Adrenal gland (tissue), 9 donors: ENCODE measurements at regions not wholly inside any gene's neighbourhood (a gene's known extent, or its start where the extent isn't known, plus 50 kb on each side); places are given as distances from the start of the nearest gene placed in this dataset.

Experiments used
- DNase-seq, 7 donors: peaks; one replicate each; pipeline ENCODE4 v3.0.0-alpha.2; 2019 to 2020
- H3K27ac ChIP-seq, 5 donors: fragments of 200-600 bp; sonication (generic) in 4 of 5; 1 replicate in 3 of 5; 2 replicates in 2 of 5; pipeline versions ENCODE4 v1.5.1 to v1.8.0; 2016 to 2020; ENCODE audit warnings: mild to moderate bottlenecking in 1 of 5
- H3K27me3 ChIP-seq: fragments of 200-600 bp; 2 replicates; pipeline ENCODE4 v1.8.0; 2021
- H3K36me3 ChIP-seq, 2 donors: fragments of 200-600 bp; replicated peaks in 1 of 2; 1 replicate in 1 of 2; 2 replicates in 1 of 2; pipeline versions ENCODE4 v1.5.1 to v1.8.0; 2018 to 2022
- H3K4me1 ChIP-seq, 2 donors: fragments of 200-600 bp; replicated peaks in 1 of 2; 1 replicate in 1 of 2; 2 replicates in 1 of 2; pipeline versions ENCODE4 v1.5.1 to v1.8.0; 2018 to 2021
- H3K4me3 ChIP-seq, 4 donors: fragments of 200-600 bp; sonication (generic) in 3 of 4; one replicate each; pipeline ENCODE4 v1.5.1; 2016 to 2018
- H3K9me3 ChIP-seq, 3 donors: fragments of 200-600 bp; sonication (generic) in 1 of 3; replicated peaks in 1 of 3; 1 replicate in 2 of 3; 2 replicates in 1 of 3; pipeline versions ENCODE4 v1.5.1 to v1.8.0; 2016 to 2021
- CTCF ChIP-seq, 6 experiments: fragments of 450-650 bp in 4 of 6; fragments of 200-600 bp in 2 of 6; sonication (generic) in 1 of 6; IDR thresholded peaks; 1 replicate in 5 of 6; 2 replicates in 1 of 6; pipeline versions ENCODE4 v1.5.1 to v1.8.0; 2016 to 2021; ENCODE audit warnings: antibody characterized with exemption in 6 of 6, mild to moderate bottlenecking in 2 of 6, moderate library complexity in 1 of 6
- POLR2A ChIP-seq, 2 donors: fragments of 450-650 bp; IDR thresholded peaks; one replicate each; pipeline ENCODE4 v1.6.1; 2017; ENCODE audit warnings: antibody characterized with exemption in 2 of 2, mild to moderate bottlenecking in 2 of 2, moderate library complexity in 1 of 2
- WGBS, 4 donors: extraction: QIAGEN DNeasy Blood & Tissue Kit in 2 of 4; methylation state at CpG; one replicate each; pipeline versions ENCODE4 v1.1.5 to v1.1.7; 2013 to 2017; 5-methylcytosine and 5-hydroxymethylcytosine counted together
- intact Hi-C, 2 donors: fragments of 100-400 bp; cut with DNase I; formaldehyde crosslinking; loops; one replicate each; pipeline versions ENCODE4 v1.14.1 to v1.15.0; 2022 to 2023
- donor health status: healthy with polysubstance abuse.
- donor health status: Bipolar disorder and iron deficiency.
- donor health status: DM: yes; HTN: yes; CAD: no.
- donor health status: DM: no; HTN: no; CAD: no.
- donor health status: DM: no; HTN: no; CAD: no.

GRCh38 chr13:67763384-67763783, 533.2 kb upstream of the PCDH9 start:
- no peaks in the 10 kb centered on the region for H3K36me3 ChIP-seq
- intact Hi-C loops = no loop called here
- DNase-seq = no peak
- no peak for TF ChIP-seq POLR2A (IDR thresholded peaks at IDR 0.05)
- no peak for TF ChIP-seq CTCF (IDR thresholded peaks at IDR 0.05)
- no peaks in the 10 kb centered on the region for H3K4me1 ChIP-seq
- no peak overlapping the region for H3K27ac ChIP-seq
- no peaks in the 10 kb centered on the region for H3K27me3 ChIP-seq
- WGBS, 4 donors = 66 to 78% (median 75%) methylated on average over 3 of the region's 3 CpGs
- no peak overlapping the region for H3K4me3 ChIP-seq
- H3K9me3 ChIP-seq = no peaks in the 10 kb centered on the region

- H3K4me1 ChIP-seq = no peaks in the 10 kb centered on the region
- intact Hi-C loops = no loop called here
- 76 to 78% (median 77%) methylated on average over 5 of the region's 5 CpGs for WGBS, 4 donors
- no peaks in the 10 kb centered on the region for H3K27me3 ChIP-seq
- no peak overlapping the region for H3K27ac ChIP-seq
- H3K36me3 ChIP-seq = no peaks in the 10 kb centered on the region
- no peak overlapping the region for H3K4me3 ChIP-seq
- TF ChIP-seq CTCF (IDR thresholded peaks at IDR 0.05) (no peak), POLR2A (IDR thresholded peaks at IDR 0.05) (no peak)
- H3K9me3 ChIP-seq = no peaks in the 10 kb centered on the region
- DNase-seq = no peak
Measured at GRCh38 chr13:67758975-67759374, 528.8 kb upstream of the PCDH9 start.

- no peak overlapping the region for H3K27ac ChIP-seq
- no peaks in the 10 kb centered on the region for H3K27me3 ChIP-seq
- no peak for TF ChIP-seq CTCF (IDR thresholded peaks at IDR 0.05)
- TF ChIP-seq POLR2A (IDR thresholded peaks at IDR 0.05) = no peak
- H3K9me3 ChIP-seq = peaks cover 0 to 7% (median 0%) of the 10 kb centered on the region in 3 donors
- no peak overlapping the region for H3K4me3 ChIP-seq
- intact Hi-C loops = no loop called here
- no peaks in the 10 kb centered on the region for H3K4me1 ChIP-seq
- no peaks in the 10 kb centered on the region for H3K36me3 ChIP-seq
- no peak for DNase-seq
Measured at GRCh38 chr13:67754012-67754411, 523.9 kb upstream of the PCDH9 start.

GRCh38 chr13:67752759-67753158, 522.6 kb upstream of the PCDH9 start:
- WGBS, 4 donors = 65 to 90% (median 90%) methylated on average over 1 of the region's 1 CpG
- intact Hi-C loops = no loop called here

More at GRCh38 chr13:67752759-67753158, 522.6 kb upstream of the PCDH9 start:
- H3K27me3 ChIP-seq = no peaks in the 10 kb centered on the region
- no peaks in the 10 kb centered on the region for H3K4me1 ChIP-seq
- no peak overlapping the region for H3K27ac ChIP-seq
- TF ChIP-seq CTCF (IDR thresholded peaks at IDR 0.05) (no peak), POLR2A (IDR thresholded peaks at IDR 0.05) (no peak)
- H3K9me3 ChIP-seq = peaks cover 0 to 7% (median 0%) of the 10 kb centered on the region in 3 donors
- no peak overlapping the region for H3K4me3 ChIP-seq
- no peak for DNase-seq
- H3K36me3 ChIP-seq = no peaks in the 10 kb centered on the region
